ENCODE measurements at regions not wholly inside any gene's neighbourhood (a gene's known extent, or its start where the extent isn't known, plus 50 kb on each side); places are given as distances from the start of the nearest gene placed in this dataset.

DNA sequence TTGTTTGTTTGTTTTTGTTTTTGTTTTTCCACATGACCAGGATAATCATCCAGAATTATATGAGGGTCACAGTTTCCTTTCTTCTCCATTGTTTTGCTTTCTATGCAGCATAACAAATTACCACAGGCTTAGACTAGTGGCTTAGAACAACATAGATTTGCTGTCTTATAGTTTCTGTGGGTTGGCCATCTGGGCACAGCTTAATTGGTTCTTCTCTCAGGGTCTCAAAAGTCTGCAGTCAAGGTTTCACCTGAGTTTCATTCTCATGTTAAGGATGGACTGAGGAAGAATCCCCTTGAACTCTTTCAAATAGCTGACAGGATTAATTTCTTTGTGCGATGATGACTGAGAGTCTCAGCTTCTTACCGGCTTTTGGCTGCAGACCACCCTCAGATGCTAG, 559.8 kb downstream of the PRDM9 start:
- Histone ChIP-seq H3K27ac (no peak overlapping the region), H3K27me3 (ENCODE audit: insufficient read depth, low read depth, severe bottlenecking) (no peaks in the 10 kb centered on the region), H3K36me3 (no peaks in the 10 kb centered on the region), H3K4me3 (ENCODE audit: low read depth, low read length) (no peak overlapping the region), H3K9me3 (ENCODE audit: severe bottlenecking) (no peaks in the 10 kb centered on the region)
- TF ChIP-seq, protein P1, sequence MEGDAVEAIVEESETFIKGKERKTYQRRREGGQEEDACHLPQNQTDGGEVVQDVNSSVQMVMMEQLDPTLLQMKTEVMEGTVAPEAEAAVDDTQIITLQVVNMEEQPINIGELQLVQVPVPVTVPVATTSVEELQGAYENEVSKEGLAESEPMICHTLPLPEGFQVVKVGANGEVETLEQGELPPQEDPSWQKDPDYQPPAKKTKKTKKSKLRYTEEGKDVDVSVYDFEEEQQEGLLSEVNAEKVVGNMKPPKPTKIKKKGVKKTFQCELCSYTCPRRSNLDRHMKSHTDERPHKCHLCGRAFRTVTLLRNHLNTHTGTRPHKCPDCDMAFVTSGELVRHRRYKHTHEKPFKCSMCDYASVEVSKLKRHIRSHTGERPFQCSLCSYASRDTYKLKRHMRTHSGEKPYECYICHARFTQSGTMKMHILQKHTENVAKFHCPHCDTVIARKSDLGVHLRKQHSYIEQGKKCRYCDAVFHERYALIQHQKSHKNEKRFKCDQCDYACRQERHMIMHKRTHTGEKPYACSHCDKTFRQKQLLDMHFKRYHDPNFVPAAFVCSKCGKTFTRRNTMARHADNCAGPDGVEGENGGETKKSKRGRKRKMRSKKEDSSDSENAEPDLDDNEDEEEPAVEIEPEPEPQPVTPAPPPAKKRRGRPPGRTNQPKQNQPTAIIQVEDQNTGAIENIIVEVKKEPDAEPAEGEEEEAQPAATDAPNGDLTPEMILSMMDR (IDR thresholded peaks at IDR 0.05; ENCODE audit: low read depth, low read length) = no peak
- DNase-seq = no peak

DNA sequence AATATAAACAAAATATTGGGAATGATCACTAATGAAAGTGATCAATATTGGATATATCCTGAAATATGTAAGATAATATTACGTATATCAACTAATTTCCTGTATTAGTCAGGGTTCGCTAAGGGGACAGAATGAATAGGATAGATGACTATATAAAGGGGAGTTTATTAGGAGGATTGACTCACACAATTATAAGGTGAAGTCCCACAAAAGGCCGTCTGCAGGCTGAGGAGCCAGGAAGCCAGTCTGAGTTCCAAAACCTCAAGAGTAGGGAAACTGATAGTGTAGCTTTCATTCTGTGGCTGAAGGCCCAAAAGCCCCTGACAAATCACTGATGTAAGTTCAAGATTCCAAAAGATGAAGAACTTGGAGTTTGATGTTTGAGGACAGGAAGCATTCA, 561.1 kb downstream of the PRDM9 start:
- no peaks in the 10 kb centered on the region for H3K36me3 ChIP-seq
- TF ChIP-seq, protein P1 (IDR thresholded peaks at IDR 0.05; ENCODE audit: low read depth, low read length) = no peak
- no peaks in the 10 kb centered on the region for H3K9me3 ChIP-seq (ENCODE audit: severe bottlenecking)
- H3K27ac ChIP-seq = no peak overlapping the region
- H3K4me3 ChIP-seq (ENCODE audit: low read depth, low read length) = no peak overlapping the region
- no peak for DNase-seq
- H3K27me3 ChIP-seq (ENCODE audit: insufficient read depth, low read depth, severe bottlenecking) = no peaks in the 10 kb centered on the region

DNA sequence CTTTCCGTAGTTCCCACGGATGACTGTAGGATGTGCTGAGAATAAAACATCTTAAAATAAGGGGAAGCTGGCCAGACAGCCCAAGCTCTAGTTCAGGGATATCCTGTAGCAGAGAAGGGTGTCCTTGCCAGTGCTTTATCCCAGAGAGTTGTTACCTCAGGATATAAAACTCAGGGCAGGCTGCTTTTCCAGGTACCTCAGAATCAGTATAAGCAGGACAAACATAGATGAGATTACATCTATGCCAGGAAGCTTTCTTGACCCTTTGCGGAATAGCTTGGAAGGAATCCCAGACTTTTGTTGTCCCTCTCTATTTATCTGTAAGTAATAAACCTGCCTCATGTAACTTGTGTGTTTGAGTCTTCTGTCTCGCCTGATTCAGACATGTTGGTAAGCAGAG, 565.7 kb downstream of the PRDM9 start:
- H3K9me3 ChIP-seq (ENCODE audit: severe bottlenecking) = no peaks in the 10 kb centered on the region
- no peaks in the 10 kb centered on the region for H3K36me3 ChIP-seq
- no peak overlapping the region for H3K4me3 ChIP-seq (ENCODE audit: low read depth, low read length)
- TF ChIP-seq, protein P1 (IDR thresholded peaks at IDR 0.05; ENCODE audit: low read depth, low read length) = no peak
- no peaks in the 10 kb centered on the region for H3K27me3 ChIP-seq (ENCODE audit: insufficient read depth, low read depth, severe bottlenecking)
- H3K27ac ChIP-seq = no peak overlapping the region
- DNase-seq = no peak

DNA sequence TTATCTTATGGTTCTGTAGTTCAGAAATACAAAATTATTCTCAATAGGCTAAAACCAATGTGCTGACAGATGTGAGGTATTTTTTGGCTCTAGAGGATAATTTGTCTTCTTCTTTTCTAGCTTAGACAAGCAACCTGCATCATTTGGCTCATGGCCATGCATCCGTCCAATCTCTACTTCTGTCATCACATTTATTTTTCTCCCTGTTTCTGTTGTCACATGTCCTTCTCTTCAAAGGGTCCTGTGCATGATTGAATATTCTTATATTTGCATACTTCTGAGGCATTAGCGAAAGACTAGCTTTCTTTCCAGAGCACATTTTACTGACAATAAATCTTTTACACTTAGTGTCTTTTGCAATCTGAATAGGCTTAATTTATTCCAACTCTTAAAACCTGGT, 564.7 kb downstream of the CDH10 start:
- no peak for DNase-seq
- H3K9me3 ChIP-seq (ENCODE audit: severe bottlenecking) = no peaks in the 10 kb centered on the region
- H3K4me3 ChIP-seq (ENCODE audit: low read depth, low read length) = no peak overlapping the region
- H3K27me3 ChIP-seq (ENCODE audit: insufficient read depth, low read depth, severe bottlenecking) = no peaks in the 10 kb centered on the region
- H3K36me3 ChIP-seq = no peaks in the 10 kb centered on the region
- no peak overlapping the region for H3K27ac ChIP-seq
- TF ChIP-seq, protein P1 (IDR thresholded peaks at IDR 0.05; ENCODE audit: low read depth, low read length) = no peak

DNA sequence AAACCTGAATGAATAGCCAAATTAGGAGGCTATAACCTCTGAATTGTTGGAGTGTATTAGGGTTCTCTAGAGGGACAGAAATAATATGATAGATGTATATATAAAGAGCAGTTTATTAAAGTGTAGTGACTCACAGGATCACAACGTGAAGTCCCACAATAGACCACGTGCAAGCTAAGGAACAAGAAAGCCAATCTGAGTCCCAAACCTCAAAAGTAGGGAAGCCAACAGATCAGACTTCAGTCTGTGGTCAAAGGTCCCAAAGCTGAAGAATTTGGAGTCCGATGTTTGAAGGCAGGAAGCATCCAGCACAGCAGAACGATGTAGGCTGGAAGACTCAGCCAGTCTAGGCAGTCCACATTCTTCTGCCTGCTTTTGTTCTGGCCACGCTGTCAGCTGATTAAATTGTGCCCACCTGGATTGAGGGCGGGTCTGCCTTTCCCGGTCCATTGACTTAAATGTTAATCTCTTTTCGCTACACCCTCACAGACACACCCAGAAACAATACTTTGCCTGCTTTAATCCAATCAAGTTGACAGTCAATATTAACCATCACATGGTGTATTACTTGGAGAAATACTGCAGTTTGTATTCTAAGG, 550.6 kb downstream of the CDH10 start:
- TF ChIP-seq, protein P1 (IDR thresholded peaks at IDR 0.05; ENCODE audit: low read depth, low read length) = no peak
- H3K36me3 ChIP-seq = no peaks in the 10 kb centered on the region
- H3K27me3 ChIP-seq (ENCODE audit: insufficient read depth, low read depth, severe bottlenecking) = no peaks in the 10 kb centered on the region
- peak; percentile 20 for DNase-seq
- no peak overlapping the region for H3K4me3 ChIP-seq (ENCODE audit: low read depth, low read length)
- H3K9me3 ChIP-seq (ENCODE audit: severe bottlenecking) = no peaks in the 10 kb centered on the region
- no peak overlapping the region for H3K27ac ChIP-seq

DNA sequence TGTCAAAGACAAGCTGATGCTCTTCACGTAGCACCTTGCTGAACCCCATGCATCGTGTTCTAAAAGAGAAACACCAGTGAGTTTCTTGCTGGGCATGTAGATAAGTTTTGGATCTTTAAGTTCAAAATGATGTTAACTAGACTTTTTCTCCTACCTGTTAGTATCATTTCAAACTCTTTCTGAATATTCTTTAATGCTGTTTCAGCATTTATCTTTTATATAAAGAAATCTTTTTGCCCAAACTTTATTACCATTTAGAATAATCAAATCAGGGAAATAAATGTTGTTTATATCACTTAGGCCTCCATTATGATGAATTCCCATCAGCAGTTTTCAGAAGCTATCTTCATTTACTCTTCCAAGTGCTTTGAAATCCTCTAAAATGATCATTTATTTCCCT, 542.8 kb downstream of the CDH10 start:
- TF ChIP-seq, protein P1 (IDR thresholded peaks at IDR 0.05; ENCODE audit: low read depth, low read length) = no peak
- Histone ChIP-seq H3K27ac (no peak overlapping the region), H3K36me3 (no peaks in the 10 kb centered on the region), H3K9me3 (ENCODE audit: severe bottlenecking) (no peaks in the 10 kb centered on the region), H3K27me3 (ENCODE audit: insufficient read depth, low read depth, severe bottlenecking) (no peaks in the 10 kb centered on the region), H3K4me3 (ENCODE audit: low read depth, low read length) (no peak overlapping the region)
- no peak for DNase-seq

Measured in WERI-Rb-1 (cell line).